Pancreas (tissue), 10 donors: ENCODE measurements at regions not wholly inside any gene's neighbourhood (a gene's known extent, or its start where the extent isn't known, plus 50 kb on each side); places are given as distances from the start of the nearest gene placed in this dataset.
"Not testable (repeated sequence)": the region's sequence is repeated elsewhere in the genome, so short reads cannot be mapped to it uniquely, and the experiment has no call there.

ENCODE experiments used
- ATAC-seq, 4 donors: fragments of 200-7000 bp; cut with Tn5 transposase; one replicate each; pipeline versions ENCODE4 v1.8.0 to v1.9.1; 2020; ENCODE audit warnings: mild to moderate bottlenecking in 4 of 4, moderate library complexity in 4 of 4
- DNase-seq, 6 donors: peaks; one replicate each; pipeline ENCODE4 v3.0.0-alpha.2; 2020
- FAIRE-seq: peaks from 2 replicates; lab custom pipeline; 2012; peaks lifted over from hg19 to GRCh38; lab: Jason Lieb, UNC
- H3K27ac ChIP-seq, 4 donors: fragments of 200-600 bp; sonication (generic); 1 replicate in 3 of 4; 2 replicates in 1 of 4; pipeline versions ENCODE4 v1.5.0 to v1.8.0; 2020
- H3K27me3 ChIP-seq, 4 donors: fragments of 200-600 bp; one replicate each; pipeline ENCODE4 v1.8.0; 2021
- H3K36me3 ChIP-seq, 3 donors: fragments of 200-600 bp; sonication (generic) in 1 of 3; one replicate each; pipeline versions ENCODE4 v1.5.0 to v1.8.0; 2020 to 2021
- H3K4me1 ChIP-seq, 3 donors: fragments of 200-600 bp; one replicate each; pipeline ENCODE4 v1.8.0; 2021
- H3K4me3 ChIP-seq, 4 donors: fragments of 200-600 bp; sonication (generic) in 2 of 4; one replicate each; pipeline versions ENCODE4 v1.5.0 to v1.8.0; 2020 to 2021
- H3K9me3 ChIP-seq, 4 donors: fragments of 200-600 bp; one replicate each; pipeline ENCODE4 v1.8.0; 2021
- CTCF ChIP-seq, 4 donors: fragments of 200-600 bp; sonication (generic) in 3 of 4; IDR thresholded peaks; one replicate each; pipeline versions ENCODE4 v1.5.0 to v1.8.0; 2021; ENCODE audit warnings: antibody characterized with exemption in 4 of 4
- WGBS, 2 donors: extraction: QIAGEN DNeasy Blood & Tissue Kit; methylation state at CpG; one replicate each; pipeline ENCODE4 v1.1.7; 2013; 5-methylcytosine and 5-hydroxymethylcytosine counted together
- intact Hi-C, 3 donors: fragments of 100-400 bp; cut with DNase I; formaldehyde crosslinking; loops; one replicate each; pipeline versions ENCODE4 v1.11.1 to v1.14.2; 2022
- donor health status: healthy with polysubstance abuse.
- donor health status: DM: no; HTN: no; CAD: no; lungs with moderate emphysema.
- donor health status: DM: no; HTN: no; CAD: no.
- donor health status: control.
- donor health status: control.
- donor health status: Bipolar disorder and iron deficiency.
- donor health status: DM: yes; HTN: yes; CAD: no.
- donor health status: DM: no; HTN: no; CAD: no.
- donor health status: DM: no; HTN: no; CAD: no.
- donor health status: DM: yes; HTN: yes; CAD: no.

GRCh38 chr3:194034346-194035336 lies 101.3 kb upstream of the HES1 start:
- H3K4me3 ChIP-seq: no peak overlapping the region
- DNase-seq (no peak), FAIRE-seq (no peak), ATAC-seq (no peak)
- H3K4me1 ChIP-seq: peaks cover 0 to 13% (median 7%) of the 10 kb centered on the region in 3 donors
- intact Hi-C loops: no loop called here
- H3K27me3 ChIP-seq: no peaks in the 10 kb centered on the region
- H3K27ac ChIP-seq: no peak overlapping the region
- no peaks in the 10 kb centered on the region for H3K9me3 ChIP-seq
- WGBS, 2 donors: 92 to 95% methylated on average over 24 of the region's 24 CpGs
- H3K36me3 ChIP-seq: no peaks in the 10 kb centered on the region
- no peak for TF ChIP-seq CTCF (IDR thresholded peaks at IDR 0.05)

GRCh38 chr3:194035406-194036138 lies 100.4 kb upstream of the HES1 start:
- Histone ChIP-seq H3K27ac (no peak overlapping the region), H3K4me1 (peaks cover 0 to 3% (median 2%) of the 10 kb centered on the region in 3 donors), H3K27me3 (no peaks in the 10 kb centered on the region), H3K36me3 (no peaks in the 10 kb centered on the region), H3K9me3 (no peaks in the 10 kb centered on the region), H3K4me3 (no peak overlapping the region)
- no peak for DNase-seq
- intact Hi-C loops: no loop called here
- TF ChIP-seq CTCF (IDR thresholded peaks at IDR 0.05): no peak
- no peak for FAIRE-seq
- ATAC-seq: peak in 3 of 4 donors; percentile 57 to 67 (median 61)
- WGBS, 2 donors: 71 to 72% methylated on average over 5 of the region's 5 CpGs

GRCh38 chr3:194036842-194037241 lies 99.1 kb upstream of the HES1 start:
- intact Hi-C loops: no loop called here
- Histone ChIP-seq H3K36me3 (no peaks in the 10 kb centered on the region), H3K27ac (no peak overlapping the region), H3K27me3 (no peaks in the 10 kb centered on the region), H3K4me1 (no peaks in the 10 kb centered on the region), H3K9me3 (no peaks in the 10 kb centered on the region), H3K4me3 (no peak overlapping the region)
- FAIRE-seq (no peak), ATAC-seq (no peak), DNase-seq (no peak)
- 89 to 93% methylated on average over 6 of the region's 6 CpGs for WGBS, 2 donors
- TF ChIP-seq CTCF (IDR thresholded peaks at IDR 0.05): no peak

- H3K27me3 ChIP-seq, H3K27ac ChIP-seq, FAIRE-seq, intact Hi-C loops, H3K9me3 ChIP-seq, ATAC-seq, H3K4me3 ChIP-seq, H3K36me3 ChIP-seq, DNase-seq, H3K4me1 ChIP-seq: not testable (repeated sequence)
- 93 to 97% methylated on average over 12 to 13 of the region's 13 CpGs for WGBS, 2 donors
These were observed 97.6 kb upstream of the HES1 start for GRCh38 chr3:194038346-194038745.

- DNase-seq: no peak
- no peaks in the 10 kb centered on the region for H3K9me3 ChIP-seq
- no peak overlapping the region for H3K27ac ChIP-seq
- no peaks in the 10 kb centered on the region for H3K36me3 ChIP-seq
- ATAC-seq: no peak
- TF ChIP-seq CTCF (IDR thresholded peaks at IDR 0.05): no peak
- no peak for FAIRE-seq
- intact Hi-C loops: no loop called here
- no peaks in the 10 kb centered on the region for H3K27me3 ChIP-seq
- WGBS, 2 donors: 90 to 95% methylated on average over 5 of the region's 5 CpGs
- H3K4me3 ChIP-seq: no peak overlapping the region
- H3K4me1 ChIP-seq: no peaks in the 10 kb centered on the region
These were observed 97.0 kb upstream of the HES1 start for GRCh38 chr3:194038960-194039359.
